ENCODE measurements at regions not wholly inside any gene's neighbourhood (a gene's known extent, or its start where the extent isn't known, plus 50 kb on each side); places are given as distances from the start of the nearest gene placed in this dataset.

- no peak for DNase-seq
These were observed 67.0 kb downstream of the MYCN start for GRCh38 chr2:16007167-16007934.

- no peak for DNase-seq
These were observed 66.3 kb downstream of the MYCN start for GRCh38 chr2:16006537-16007166.

- peak in 1 of 2 donors; percentile 62 for DNase-seq
These were observed 65.6 kb downstream of the MYCN start for GRCh38 chr2:16005816-16006536.

GRCh38 chr2:16005389-16005788, 65.0 kb downstream of the MYCN start:
- DNase-seq: no peak

- DNase-seq: no peak
These were observed 63.5 kb downstream of the MYCN start for GRCh38 chr2:16003809-16004208.

- no peak for DNase-seq
These were observed 62.8 kb downstream of the MYCN start for GRCh38 chr2:16003152-16003551.

GRCh38 chr2:16002575-16002974, 62.2 kb downstream of the MYCN start:
- DNase-seq: no peak

- no peak for DNase-seq
These were observed 61.8 kb downstream of the MYCN start for GRCh38 chr2:16002144-16002543.

- no peak for DNase-seq
These were observed 60.3 kb downstream of the MYCN start for GRCh38 chr2:16000642-16001041.

- no peak for DNase-seq
These were observed 59.5 kb downstream of the MYCN start for GRCh38 chr2:15999596-16000469.

GRCh38 chr2:15997728-15998280, 57.5 kb downstream of the MYCN start:
- no peak for DNase-seq

- no peak for DNase-seq
These were observed 56.4 kb downstream of the MYCN start for GRCh38 chr2:15996536-15997423.
